ENCODE measurements at regions not wholly inside any gene's neighbourhood (a gene's known extent, or its start where the extent isn't known, plus 50 kb on each side); places are given as distances from the start of the nearest gene placed in this dataset.

GRCh38 chr11:134995741-134996140 lies 583.7 kb upstream of the B3GAT1 start:
- TF ChIP-seq, protein P1, sequence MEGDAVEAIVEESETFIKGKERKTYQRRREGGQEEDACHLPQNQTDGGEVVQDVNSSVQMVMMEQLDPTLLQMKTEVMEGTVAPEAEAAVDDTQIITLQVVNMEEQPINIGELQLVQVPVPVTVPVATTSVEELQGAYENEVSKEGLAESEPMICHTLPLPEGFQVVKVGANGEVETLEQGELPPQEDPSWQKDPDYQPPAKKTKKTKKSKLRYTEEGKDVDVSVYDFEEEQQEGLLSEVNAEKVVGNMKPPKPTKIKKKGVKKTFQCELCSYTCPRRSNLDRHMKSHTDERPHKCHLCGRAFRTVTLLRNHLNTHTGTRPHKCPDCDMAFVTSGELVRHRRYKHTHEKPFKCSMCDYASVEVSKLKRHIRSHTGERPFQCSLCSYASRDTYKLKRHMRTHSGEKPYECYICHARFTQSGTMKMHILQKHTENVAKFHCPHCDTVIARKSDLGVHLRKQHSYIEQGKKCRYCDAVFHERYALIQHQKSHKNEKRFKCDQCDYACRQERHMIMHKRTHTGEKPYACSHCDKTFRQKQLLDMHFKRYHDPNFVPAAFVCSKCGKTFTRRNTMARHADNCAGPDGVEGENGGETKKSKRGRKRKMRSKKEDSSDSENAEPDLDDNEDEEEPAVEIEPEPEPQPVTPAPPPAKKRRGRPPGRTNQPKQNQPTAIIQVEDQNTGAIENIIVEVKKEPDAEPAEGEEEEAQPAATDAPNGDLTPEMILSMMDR (IDR thresholded peaks at IDR 0.05): no peak
- TF ChIP-seq EP300 (IDR thresholded peaks at IDR 0.05): no peak
